ENCODE measurements at regions not wholly inside any gene's neighbourhood (a gene's known extent, or its start where the extent isn't known, plus 50 kb on each side); places are given as distances from the start of the nearest gene placed in this dataset.

- 51 to 81% (median 73%) methylated on average over 6 to 9 of the region's 9 CpGs for WGBS, 4 donors
- Histone ChIP-seq H3K27me3 (no peaks in the 10 kb centered on the region), H3K27ac (no peak overlapping the region), H3K4me1 (replicated peaks in 1 of 2) (no peaks in the 10 kb centered on the region), H3K9me3 (replicated peaks in 1 of 3) (no peaks in the 10 kb centered on the region), H3K36me3 (replicated peaks in 1 of 2) (no peaks in the 10 kb centered on the region), H3K4me3 (no peak overlapping the region)
- DNase-seq = no peak
- intact Hi-C loops (cut with DNase I) = no loop called here
- TF ChIP-seq CTCF (IDR thresholded peaks at IDR 0.05) (no peak), POLR2A (IDR thresholded peaks at IDR 0.05) (no peak)
Observed at GRCh38 chr3:176505878-176506621, 691.2 kb downstream of the TBL1XR1 start.

GRCh38 chr3:176491084-176491483 lies 706.2 kb downstream of the TBL1XR1 start:
- no peaks in the 10 kb centered on the region for H3K4me1 ChIP-seq (replicated peaks in 1 of 2)
- no peak for TF ChIP-seq CTCF (IDR thresholded peaks at IDR 0.05)
- TF ChIP-seq POLR2A (IDR thresholded peaks at IDR 0.05) = no peak
- H3K9me3 ChIP-seq (replicated peaks in 1 of 3) = no peaks in the 10 kb centered on the region
- no peaks in the 10 kb centered on the region for H3K27me3 ChIP-seq
- 65 to 74% (median 69%) methylated on average over 3 of the region's 3 CpGs for WGBS, 4 donors
- intact Hi-C loops (cut with DNase I) = no loop called here
- DNase-seq = no peak
- H3K36me3 ChIP-seq (replicated peaks in 1 of 2) = no peaks in the 10 kb centered on the region
- H3K27ac ChIP-seq = no peak overlapping the region
- H3K4me3 ChIP-seq = no peak overlapping the region

GRCh38 chr3:176490357-176490756 lies 706.9 kb downstream of the TBL1XR1 start:
- WGBS, 4 donors = 70 to 87% (median 83%) methylated on average over 2 of the region's 2 CpGs
- Histone ChIP-seq H3K27ac (no peak overlapping the region), H3K4me3 (no peak overlapping the region), H3K9me3 (replicated peaks in 1 of 3) (no peaks in the 10 kb centered on the region), H3K4me1 (replicated peaks in 1 of 2) (no peaks in the 10 kb centered on the region), H3K36me3 (replicated peaks in 1 of 2) (no peaks in the 10 kb centered on the region), H3K27me3 (no peaks in the 10 kb centered on the region)
- TF ChIP-seq POLR2A (IDR thresholded peaks at IDR 0.05) (no peak), CTCF (IDR thresholded peaks at IDR 0.05) (no peak)
- intact Hi-C loops (cut with DNase I) = no loop called here
- DNase-seq = no peak

- 73 to 78% (median 75%) methylated on average over 6 of the region's 6 CpGs for WGBS, 4 donors
- Histone ChIP-seq H3K4me3 (no peak overlapping the region), H3K27me3 (no peaks in the 10 kb centered on the region), H3K36me3 (replicated peaks in 1 of 2) (no peaks in the 10 kb centered on the region), H3K27ac (no peak overlapping the region), H3K4me1 (replicated peaks in 1 of 2) (no peaks in the 10 kb centered on the region), H3K9me3 (replicated peaks in 1 of 3) (no peaks in the 10 kb centered on the region)
- TF ChIP-seq POLR2A (IDR thresholded peaks at IDR 0.05) (no peak), CTCF (IDR thresholded peaks at IDR 0.05) (no peak)
- intact Hi-C loops (cut with DNase I) = no loop called here
- DNase-seq = no peak
Observed at GRCh38 chr3:176479248-176479647, 718.0 kb downstream of the TBL1XR1 start.
